Nephron (organoid): ENCODE measurements at regions not wholly inside any gene's neighbourhood (a gene's known extent, or its start where the extent isn't known, plus 50 kb on each side); places are given as distances from the start of the nearest gene placed in this dataset.
A peak's percentile ranks its signal among the peaks of the same experiment; 100 is the strongest.

ENCODE experiments used
- H3K27ac Mint-ChIP-seq, 3 experiments: 2 replicates each; pipeline ENCODE4 v1.8.0; 2020; ENCODE audit warnings: mixed read lengths in 3 of 3, mild to moderate bottlenecking in 2 of 3, moderate library complexity in 1 of 3
- H3K27me3 Mint-ChIP-seq: 2 replicates; pipeline ENCODE4 v1.8.0; 2021; ENCODE audit warnings: low read depth, mild to moderate bottlenecking, moderate library complexity, mixed read lengths
- H3K36me3 Mint-ChIP-seq: 2 replicates; pipeline ENCODE4 v1.8.0; 2020; ENCODE audit warnings: low read depth, mixed read lengths
- H3K4me1 Mint-ChIP-seq: 2 replicates; pipeline ENCODE4 v1.8.0; 2020; ENCODE audit warnings: mixed read lengths
- H3K4me3 Mint-ChIP-seq, 3 experiments: 2 replicates each; pipeline ENCODE4 v1.8.0; 2020; ENCODE audit warnings: mild to moderate bottlenecking in 3 of 3, mixed read lengths in 3 of 3, moderate library complexity in 2 of 3
- H3K9me3 Mint-ChIP-seq: 2 replicates; pipeline ENCODE4 v1.8.0; 2020; ENCODE audit warnings: mixed read lengths
- TF ChIP-seq, protein P1 (sequence below), 3 experiments: fragments of 200-600 bp; sonication (generic); IDR thresholded peaks; one replicate each; pipeline ENCODE4 v1.5.0; 2021; ENCODE audit warnings: antibody characterized with exemption in 3 of 3; ENCODE audit not compliant: unreplicated experiment in 3 of 3

DNA sequence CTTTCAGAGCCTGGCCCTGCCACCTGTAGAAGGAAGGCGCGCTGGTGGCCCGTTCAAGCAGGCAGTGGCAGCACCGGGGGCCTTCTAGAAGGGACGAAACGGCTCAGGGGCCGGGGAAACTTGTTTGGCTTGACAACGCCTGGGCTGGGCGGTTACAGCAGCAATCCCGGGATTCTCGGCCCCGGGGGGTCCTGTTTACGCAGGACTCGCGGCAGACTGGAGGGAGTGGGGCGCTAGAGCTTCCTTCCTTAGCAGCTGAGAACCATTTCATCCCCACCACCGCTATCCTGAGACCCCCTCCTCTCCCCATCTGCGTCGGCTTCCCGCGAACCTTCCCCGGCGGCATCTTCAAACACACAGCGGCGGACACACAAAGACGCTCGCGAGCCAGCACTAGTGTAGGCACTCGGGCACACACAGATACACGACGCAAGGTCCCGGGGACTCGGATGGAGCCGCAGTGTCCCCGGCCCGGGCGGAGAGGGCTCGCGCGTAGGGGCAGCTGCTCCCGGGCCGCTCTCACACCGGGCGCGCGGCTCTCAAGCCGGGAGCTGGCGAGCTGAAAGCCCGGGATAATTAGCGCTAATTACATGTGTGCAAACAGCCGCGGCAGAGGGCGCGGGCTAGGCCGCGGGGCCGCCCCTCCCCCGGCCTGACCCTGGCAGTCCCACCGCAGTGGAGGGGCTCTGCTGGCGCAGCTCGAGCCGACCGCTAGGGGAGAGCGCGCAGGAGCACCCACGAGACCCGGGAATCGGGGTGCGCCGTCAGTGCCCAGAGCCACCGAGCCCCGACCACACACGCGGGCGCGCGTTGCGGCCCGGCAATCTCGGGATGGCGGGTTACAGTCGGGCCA lies 271.4 kb downstream of the FOXD2 start:
- Mint-ChIP-seq H3K9me3 (no peaks in the 10 kb centered on the region), H3K27me3 (peaks cover 93% of the 10 kb centered on the region), H3K36me3 (no peaks in the 10 kb centered on the region), H3K4me1 (peaks cover 16% of the 10 kb centered on the region), H3K4me3 (peak overlapping the region; percentile 73 to 84 (median 81)), H3K27ac (peak overlapping the region in 2 of 3 experiments; percentile 56 to 85)
- TF ChIP-seq, protein P1, sequence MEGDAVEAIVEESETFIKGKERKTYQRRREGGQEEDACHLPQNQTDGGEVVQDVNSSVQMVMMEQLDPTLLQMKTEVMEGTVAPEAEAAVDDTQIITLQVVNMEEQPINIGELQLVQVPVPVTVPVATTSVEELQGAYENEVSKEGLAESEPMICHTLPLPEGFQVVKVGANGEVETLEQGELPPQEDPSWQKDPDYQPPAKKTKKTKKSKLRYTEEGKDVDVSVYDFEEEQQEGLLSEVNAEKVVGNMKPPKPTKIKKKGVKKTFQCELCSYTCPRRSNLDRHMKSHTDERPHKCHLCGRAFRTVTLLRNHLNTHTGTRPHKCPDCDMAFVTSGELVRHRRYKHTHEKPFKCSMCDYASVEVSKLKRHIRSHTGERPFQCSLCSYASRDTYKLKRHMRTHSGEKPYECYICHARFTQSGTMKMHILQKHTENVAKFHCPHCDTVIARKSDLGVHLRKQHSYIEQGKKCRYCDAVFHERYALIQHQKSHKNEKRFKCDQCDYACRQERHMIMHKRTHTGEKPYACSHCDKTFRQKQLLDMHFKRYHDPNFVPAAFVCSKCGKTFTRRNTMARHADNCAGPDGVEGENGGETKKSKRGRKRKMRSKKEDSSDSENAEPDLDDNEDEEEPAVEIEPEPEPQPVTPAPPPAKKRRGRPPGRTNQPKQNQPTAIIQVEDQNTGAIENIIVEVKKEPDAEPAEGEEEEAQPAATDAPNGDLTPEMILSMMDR (IDR thresholded peaks at IDR 0.05; ENCODE audit: unreplicated experiment in 3 of 3) = peak; percentile 52 to 57 (median 57)

DNA sequence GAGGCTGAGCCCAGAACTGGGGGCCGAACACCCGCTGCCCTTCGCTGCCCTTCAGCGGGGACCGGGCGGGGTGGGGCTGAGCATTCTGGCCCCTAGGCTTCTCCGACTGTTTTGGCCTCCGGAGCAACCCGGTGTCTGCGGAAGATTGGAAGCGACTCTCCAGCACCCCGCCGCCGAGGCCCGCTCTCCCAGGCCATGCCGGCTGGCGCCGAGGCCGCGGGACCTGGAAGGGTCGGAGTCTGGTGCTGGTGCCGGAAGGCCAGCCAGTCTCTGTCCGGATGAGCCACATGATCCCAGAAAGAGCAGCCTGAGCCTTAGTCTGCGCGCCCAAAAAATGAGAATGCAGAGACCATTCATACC lies 272.0 kb downstream of the FOXD2 start:
- TF ChIP-seq, protein P1 (IDR thresholded peaks at IDR 0.05; ENCODE audit: unreplicated experiment in 3 of 3) = no peak
- H3K4me3 Mint-ChIP-seq = peak overlapping the region; percentile 50 to 62 (median 60)
- peaks cover 12% of the 10 kb centered on the region for H3K4me1 Mint-ChIP-seq
- H3K27me3 Mint-ChIP-seq = peaks cover 93% of the 10 kb centered on the region
- H3K27ac Mint-ChIP-seq = no peak overlapping the region
- H3K9me3 Mint-ChIP-seq = no peaks in the 10 kb centered on the region
- no peaks in the 10 kb centered on the region for H3K36me3 Mint-ChIP-seq

DNA sequence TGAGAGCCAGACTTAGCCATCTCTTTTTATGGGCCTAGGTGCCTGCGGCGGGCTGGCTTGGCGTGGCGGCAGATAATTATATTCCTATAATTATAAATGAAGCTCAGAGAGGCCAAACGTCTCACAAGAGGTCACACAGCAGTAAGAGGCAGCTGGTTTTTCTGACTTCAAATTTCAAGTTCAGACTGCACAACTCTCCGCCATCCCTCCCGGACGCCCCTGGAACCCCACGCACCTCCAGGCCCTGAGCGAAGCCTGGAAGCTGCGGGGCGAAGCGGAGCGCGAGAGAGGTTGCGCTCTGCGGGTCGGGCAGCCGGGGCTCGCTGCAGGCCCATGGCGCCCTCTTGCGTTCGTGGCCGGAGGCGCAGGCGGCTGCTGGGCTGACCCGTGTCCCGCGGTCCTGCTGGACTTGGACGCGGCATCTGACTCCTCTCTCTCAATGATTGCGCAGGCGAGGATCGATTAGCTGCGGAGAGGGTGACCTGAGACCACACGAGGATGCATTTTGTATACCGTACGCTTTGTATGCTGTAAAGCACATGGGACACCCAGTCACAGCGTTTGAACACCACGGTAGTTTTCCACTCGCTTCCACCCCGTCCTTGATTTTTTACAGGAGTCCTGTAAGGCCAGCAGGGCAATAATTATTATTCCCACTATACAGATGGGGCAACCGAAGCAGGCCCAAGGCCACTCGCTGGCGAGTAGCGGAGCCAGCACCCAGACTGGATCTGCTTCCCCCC lies 272.7 kb downstream of the FOXD2 start:
- Mint-ChIP-seq H3K4me3 (peak overlapping the region; percentile 50 to 62 (median 60)), H3K27ac (no peak overlapping the region), H3K27me3 (peaks cover 93% of the 10 kb centered on the region), H3K4me1 (peaks cover 17% of the 10 kb centered on the region), H3K36me3 (no peaks in the 10 kb centered on the region), H3K9me3 (no peaks in the 10 kb centered on the region)
- TF ChIP-seq, protein P1 (IDR thresholded peaks at IDR 0.05; ENCODE audit: unreplicated experiment in 3 of 3) = peak; percentile 99 to 100 (median 99)
